ENCODE measurements at regions not wholly inside any gene's neighbourhood (a gene's known extent, or its start where the extent isn't known, plus 50 kb on each side); places are given as distances from the start of the nearest gene placed in this dataset.

DNA sequence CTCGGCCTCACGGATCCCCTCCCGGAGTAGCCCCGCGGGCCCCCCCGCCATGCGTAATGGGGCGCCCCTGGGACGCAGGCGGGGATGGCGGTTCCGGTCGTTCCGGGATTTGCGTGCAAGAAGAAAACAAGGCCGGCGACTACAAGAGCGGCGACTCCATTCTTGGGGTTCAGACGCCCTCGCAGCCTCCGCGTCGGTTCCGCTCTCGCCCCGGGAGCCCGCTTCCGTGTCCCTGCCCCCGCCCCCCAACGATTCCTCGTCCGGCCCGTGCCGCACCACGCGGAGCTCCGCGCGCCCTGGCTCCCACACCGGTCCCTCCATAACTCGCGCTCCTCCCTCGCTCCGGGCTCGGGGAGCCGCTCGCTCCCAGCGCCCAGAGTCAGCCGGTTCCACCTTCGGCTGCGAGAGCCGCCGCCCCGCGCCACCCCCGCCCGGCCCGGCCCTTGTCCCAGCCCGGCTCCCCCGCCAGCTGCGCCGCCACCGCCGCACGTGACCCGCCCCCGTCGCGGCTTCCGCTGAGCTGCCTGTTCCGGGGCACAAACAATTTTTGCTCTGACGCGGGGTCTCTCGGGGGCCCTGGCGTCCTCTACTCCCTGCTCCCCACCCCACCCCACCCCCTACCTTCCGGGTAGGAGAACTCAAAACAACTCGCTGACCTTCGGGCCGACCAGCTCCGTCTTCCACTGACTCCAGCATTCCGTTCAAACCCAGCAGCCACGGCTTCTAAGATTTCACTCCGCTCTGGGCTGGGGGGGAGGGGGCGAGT is 78.8 kb upstream of the BCOR start:
- no peaks in the 10 kb centered on the region for H3K27me3 ChIP-seq (replicated peaks in 1 of 2; ENCODE audit: control insufficient read depth in 2 of 2, insufficient read depth in 2 of 2, low read length in 1 of 2)
- ChIA-PET POLR2A (interaction anchor here (0.6 kb wide), 1 partner anchor 931 kb away, joined by 4 read pairs; no protein-coding TSS in a partner anchor), SMC1A (ENCODE audit: uncharacterized antibody, unreplicated experiment) (interaction anchor here (0.9 kb wide), 1 partner anchor 13 kb away, joined by 3 read pairs; no protein-coding TSS in a partner anchor), CTCF (no interaction called here), RAD21 (ENCODE audit: unreplicated experiment) (no interaction called here)
- in situ Hi-C loops (cut with MboI): no loop called here
- 34% methylated on average over 46 of the region's 85 CpGs for WGBS (ENCODE audit: insufficient coverage, insufficient replicate concordance, low lambda C conversion rate, missing lambda C conversion rate)
- no peak overlapping the region; the same call in 1 of the 2 replicates for H2AFZ ChIP-seq (ENCODE audit: control insufficient read depth, low read depth, low read length)
- H3K79me2 ChIP-seq (ENCODE audit: control insufficient read depth, insufficient read depth, low read length): peaks cover 18% of the 10 kb centered on the region
- H3K36me3 ChIP-seq (ENCODE audit: control insufficient read depth in 2 of 2, insufficient read depth in 2 of 2, low read length in 1 of 2): no peaks in the 10 kb centered on the region
- no TSS peak for BruUV-seq (replicated peaks)
- intact Hi-C loops (cut with micrococcal nuclease; ENCODE audit: unreplicated experiment): loop anchor here (5.0 to 10.0 kb wide), 2 partner anchors 164 to 322 kb away; no protein-coding TSS in a partner anchor
- peak overlapping the region; percentile 63; the same call in 1 of the 2 replicates for H3K4me3 ChIP-seq
- peak overlapping the region; percentile 79 for H3K4me2 ChIP-seq (ENCODE audit: control insufficient read depth, insufficient read depth)
- DNase-seq (ENCODE audit: low read depth, low spot score): no peak
- no peaks in the 10 kb centered on the region for H4K20me1 ChIP-seq (ENCODE audit: control insufficient read depth, insufficient read depth)
- H3K9ac ChIP-seq (ENCODE audit: control insufficient read depth, insufficient read depth, low read length): peak overlapping the region; percentile 95
- H3K4me1 ChIP-seq (ENCODE audit: control insufficient read depth, insufficient read depth, low read length): 0 out of 2 replicates have a peak, but pooled peaks cover 6% of the 10 kb centered on the region
- peak overlapping the region; percentile 96 for H3K27ac ChIP-seq (ENCODE audit: control insufficient read depth, insufficient read depth)
- no peak for FAIRE-seq
- ATAC-seq: peak; percentile 48
- H3K9me3 ChIP-seq (replicated peaks; ENCODE audit: control insufficient read depth, insufficient read depth, low read length): no peaks in the 10 kb centered on the region; the same call in 2 of the 3 replicates
- TF ChIP-seq HDGF (IDR thresholded peaks at IDR 0.05): no peak
- peak in 1 of 2 experiments; percentile 93; a peak in 2 of 3 replicates for TF ChIP-seq EGR1 (IDR thresholded peaks at IDR 0.05; ENCODE audit: borderline replicate concordance in 1 of 2, low read depth in 2 of 2, low read length in 2 of 2)
- TF ChIP-seq TCF3 (IDR thresholded peaks at IDR 0.05; ENCODE audit: borderline replicate concordance, insufficient read depth, low read depth, low read length): peak; percentile 51; the same call in 1 of the 2 replicates
- TF ChIP-seq, protein P1, sequence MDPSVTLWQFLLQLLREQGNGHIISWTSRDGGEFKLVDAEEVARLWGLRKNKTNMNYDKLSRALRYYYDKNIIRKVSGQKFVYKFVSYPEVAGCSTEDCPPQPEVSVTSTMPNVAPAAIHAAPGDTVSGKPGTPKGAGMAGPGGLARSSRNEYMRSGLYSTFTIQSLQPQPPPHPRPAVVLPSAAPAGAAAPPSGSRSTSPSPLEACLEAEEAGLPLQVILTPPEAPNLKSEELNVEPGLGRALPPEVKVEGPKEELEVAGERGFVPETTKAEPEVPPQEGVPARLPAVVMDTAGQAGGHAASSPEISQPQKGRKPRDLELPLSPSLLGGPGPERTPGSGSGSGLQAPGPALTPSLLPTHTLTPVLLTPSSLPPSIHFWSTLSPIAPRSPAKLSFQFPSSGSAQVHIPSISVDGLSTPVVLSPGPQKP (IDR thresholded peaks at IDR 0.05; ENCODE audit: low read depth, low read length): no peak
- TF ChIP-seq ATF7 (IDR thresholded peaks at IDR 0.05; ENCODE audit: low read depth): no peak
- no peak for TF ChIP-seq SREBF1 (IDR thresholded peaks at IDR 0.05; ENCODE audit: low read length)
- no peak for TF ChIP-seq RELA (IDR thresholded peaks at IDR 0.05; ENCODE audit: borderline replicate concordance, partially characterized antibody)
- no peak for TF ChIP-seq SMC3 (IDR thresholded peaks at IDR 0.05; ENCODE audit: borderline replicate concordance, low read length)
- TF ChIP-seq, protein P2, sequence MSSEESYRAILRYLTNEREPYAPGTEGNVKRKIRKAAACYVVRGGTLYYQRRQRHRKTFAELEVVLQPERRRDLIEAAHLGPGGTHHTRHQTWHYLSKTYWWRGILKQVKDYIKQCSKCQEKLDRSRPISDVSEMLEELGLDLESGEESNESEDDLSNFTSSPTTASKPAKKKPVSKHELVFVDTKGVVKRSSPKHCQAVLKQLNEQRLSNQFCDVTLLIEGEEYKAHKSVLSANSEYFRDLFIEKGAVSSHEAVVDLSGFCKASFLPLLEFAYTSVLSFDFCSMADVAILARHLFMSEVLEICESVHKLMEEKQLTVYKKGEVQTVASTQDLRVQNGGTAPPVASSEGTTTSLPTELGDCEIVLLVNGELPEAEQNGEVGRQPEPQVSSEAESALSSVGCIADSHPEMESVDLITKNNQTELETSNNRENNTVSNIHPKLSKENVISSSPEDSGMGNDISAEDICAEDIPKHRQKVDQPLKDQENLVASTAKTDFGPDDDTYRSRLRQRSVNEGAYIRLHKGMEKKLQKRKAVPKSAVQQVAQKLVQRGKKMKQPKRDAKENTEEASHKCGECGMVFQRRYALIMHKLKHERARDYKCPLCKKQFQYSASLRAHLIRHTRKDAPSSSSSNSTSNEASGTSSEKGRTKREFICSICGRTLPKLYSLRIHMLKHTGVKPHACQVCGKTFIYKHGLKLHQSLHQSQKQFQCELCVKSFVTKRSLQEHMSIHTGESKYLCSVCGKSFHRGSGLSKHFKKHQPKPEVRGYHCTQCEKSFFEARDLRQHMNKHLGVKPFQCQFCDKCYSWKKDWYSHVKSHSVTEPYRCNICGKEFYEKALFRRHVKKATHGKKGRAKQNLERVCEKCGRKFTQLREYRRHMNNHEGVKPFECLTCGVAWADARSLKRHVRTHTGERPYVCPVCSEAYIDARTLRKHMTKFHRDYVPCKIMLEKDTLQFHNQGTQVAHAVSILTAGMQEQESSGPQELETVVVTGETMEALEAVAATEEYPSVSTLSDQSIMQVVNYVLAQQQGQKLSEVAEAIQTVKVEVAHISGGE (CRISPR knock-in tag; IDR thresholded peaks at IDR 0.05): 0 out of 2 replicates have a peak, but pooled peaks have one; percentile 0
- TF ChIP-seq NRF1 (conservative IDR thresholded peaks at IDR 0.05; ENCODE audit: low read depth, low read length): no peak
- TF ChIP-seq, protein P3, sequence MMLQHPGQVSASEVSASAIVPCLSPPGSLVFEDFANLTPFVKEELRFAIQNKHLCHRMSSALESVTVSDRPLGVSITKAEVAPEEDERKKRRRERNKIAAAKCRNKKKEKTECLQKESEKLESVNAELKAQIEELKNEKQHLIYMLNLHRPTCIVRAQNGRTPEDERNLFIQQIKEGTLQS (IDR thresholded peaks at IDR 0.05; ENCODE audit: borderline replicate concordance, extremely low read depth, low read depth, low read length): 0 out of 2 replicates have a peak, but pooled peaks have one; percentile 23
- 0 out of 2 replicates have a peak, but pooled peaks have one; percentile 14 for TF ChIP-seq GABPA (IDR thresholded peaks at IDR 0.05; ENCODE audit: low read depth)
- peak; percentile 88 to 91 for TF ChIP-seq BHLHE40 (IDR thresholded peaks at IDR 0.05; ENCODE audit: borderline replicate concordance in 1 of 2, low read depth in 2 of 2, low read length in 1 of 2)
- TF ChIP-seq TCF7 (IDR thresholded peaks at IDR 0.05; ENCODE audit: borderline replicate concordance): no peak
- TF ChIP-seq YY1 (IDR thresholded peaks at IDR 0.05; ENCODE audit: low read depth, low read length): peak; percentile 9; the same call in 1 of the 2 replicates
- TF ChIP-seq POLR2AphosphoS5 (IDR thresholded peaks at IDR 0.05; ENCODE audit: low read length): peak; percentile 20
- TF ChIP-seq BRCA1 (IDR thresholded peaks at IDR 0.05; ENCODE audit: low read depth, low read length): no peak
- no peak for TF ChIP-seq BACH1 (IDR thresholded peaks at IDR 0.05; ENCODE audit: borderline replicate concordance)
- TF ChIP-seq FOXM1 (IDR thresholded peaks at IDR 0.05; ENCODE audit: low read depth, low read length): peak; percentile 3; the same call in 1 of the 2 replicates
